ENCODE measurements at regions not wholly inside any gene's neighbourhood (a gene's known extent, or its start where the extent isn't known, plus 50 kb on each side); places are given as distances from the start of the nearest gene placed in this dataset.

GRCh38 chr3:117669774-117670173, 960.2 kb downstream of the TUSC7 start:
- no peak for TF ChIP-seq SRSF1 (IDR thresholded peaks at IDR 0.05; ENCODE audit: low read depth, low read length)
- no peak for TF ChIP-seq EZH2 (IDR thresholded peaks at IDR 0.05; ENCODE audit: borderline replicate concordance, low read depth, low read length)

Data from K562 (cell line).